ENCODE measurements at regions not wholly inside any gene's neighbourhood (a gene's known extent, or its start where the extent isn't known, plus 50 kb on each side); places are given as distances from the start of the nearest gene placed in this dataset.

- no peaks in the 10 kb centered on the region for H3K36me3 ChIP-seq (ENCODE audit: insufficient read depth)
- Mint-ChIP-seq H3K4me1 (peaks cover 18% of the 10 kb centered on the region), H3K27me3 (ENCODE audit: insufficient read depth, low read depth, poor library complexity) (peaks cover 1% of the 10 kb centered on the region), H3K36me3 (ENCODE audit: low read depth) (peaks cover 13% of the 10 kb centered on the region), H3K4me3 (no peak overlapping the region), H3K27ac (no peak overlapping the region), H3K9me3 (peaks cover 9% of the 10 kb centered on the region)
- H3K4me3 ChIP-seq = no peak overlapping the region
- H3K79me2 ChIP-seq (replicated peaks; ENCODE audit: insufficient read depth) = no peaks in the 10 kb centered on the region
- H3K4me1 ChIP-seq (ENCODE audit: insufficient read depth) = peaks cover 12% of the 10 kb centered on the region; the same call in 1 of the 2 replicates
- no peaks in the 10 kb centered on the region for H3F3A ChIP-seq (replicated peaks; ENCODE audit: low read depth)
- H3K27me3 ChIP-seq (ENCODE audit: insufficient read depth) = no peaks in the 10 kb centered on the region
- DNase-seq (ENCODE audit: low spot score) (no peak), ATAC-seq (no peak)
- no peak overlapping the region for H3K27ac ChIP-seq (ENCODE audit: low read depth)
- H4K20me1 ChIP-seq (replicated peaks; ENCODE audit: insufficient read depth) = no peaks in the 10 kb centered on the region
- no peak overlapping the region for H2AFZ ChIP-seq
- TF ChIP-seq EZH2 (IDR thresholded peaks at IDR 0.05; ENCODE audit: low read depth, unreplicated experiment) (no peak), ZNF331 (CRISPR knock-in tag; IDR thresholded peaks at IDR 0.05; ENCODE audit: low read depth) (no peak), JUNB (IDR thresholded peaks at IDR 0.05; ENCODE audit: unreplicated experiment) (no peak)
- TF ChIP-seq, protein P1, sequence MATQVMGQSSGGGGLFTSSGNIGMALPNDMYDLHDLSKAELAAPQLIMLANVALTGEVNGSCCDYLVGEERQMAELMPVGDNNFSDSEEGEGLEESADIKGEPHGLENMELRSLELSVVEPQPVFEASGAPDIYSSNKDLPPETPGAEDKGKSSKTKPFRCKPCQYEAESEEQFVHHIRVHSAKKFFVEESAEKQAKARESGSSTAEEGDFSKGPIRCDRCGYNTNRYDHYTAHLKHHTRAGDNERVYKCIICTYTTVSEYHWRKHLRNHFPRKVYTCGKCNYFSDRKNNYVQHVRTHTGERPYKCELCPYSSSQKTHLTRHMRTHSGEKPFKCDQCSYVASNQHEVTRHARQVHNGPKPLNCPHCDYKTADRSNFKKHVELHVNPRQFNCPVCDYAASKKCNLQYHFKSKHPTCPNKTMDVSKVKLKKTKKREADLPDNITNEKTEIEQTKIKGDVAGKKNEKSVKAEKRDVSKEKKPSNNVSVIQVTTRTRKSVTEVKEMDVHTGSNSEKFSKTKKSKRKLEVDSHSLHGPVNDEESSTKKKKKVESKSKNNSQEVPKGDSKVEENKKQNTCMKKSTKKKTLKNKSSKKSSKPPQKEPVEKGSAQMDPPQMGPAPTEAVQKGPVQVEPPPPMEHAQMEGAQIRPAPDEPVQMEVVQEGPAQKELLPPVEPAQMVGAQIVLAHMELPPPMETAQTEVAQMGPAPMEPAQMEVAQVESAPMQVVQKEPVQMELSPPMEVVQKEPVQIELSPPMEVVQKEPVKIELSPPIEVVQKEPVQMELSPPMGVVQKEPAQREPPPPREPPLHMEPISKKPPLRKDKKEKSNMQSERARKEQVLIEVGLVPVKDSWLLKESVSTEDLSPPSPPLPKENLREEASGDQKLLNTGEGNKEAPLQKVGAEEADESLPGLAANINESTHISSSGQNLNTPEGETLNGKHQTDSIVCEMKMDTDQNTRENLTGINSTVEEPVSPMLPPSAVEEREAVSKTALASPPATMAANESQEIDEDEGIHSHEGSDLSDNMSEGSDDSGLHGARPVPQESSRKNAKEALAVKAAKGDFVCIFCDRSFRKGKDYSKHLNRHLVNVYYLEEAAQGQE (IDR thresholded peaks at IDR 0.05; ENCODE audit: unreplicated experiment) = no peak
- TF ChIP-seq, protein P2, sequence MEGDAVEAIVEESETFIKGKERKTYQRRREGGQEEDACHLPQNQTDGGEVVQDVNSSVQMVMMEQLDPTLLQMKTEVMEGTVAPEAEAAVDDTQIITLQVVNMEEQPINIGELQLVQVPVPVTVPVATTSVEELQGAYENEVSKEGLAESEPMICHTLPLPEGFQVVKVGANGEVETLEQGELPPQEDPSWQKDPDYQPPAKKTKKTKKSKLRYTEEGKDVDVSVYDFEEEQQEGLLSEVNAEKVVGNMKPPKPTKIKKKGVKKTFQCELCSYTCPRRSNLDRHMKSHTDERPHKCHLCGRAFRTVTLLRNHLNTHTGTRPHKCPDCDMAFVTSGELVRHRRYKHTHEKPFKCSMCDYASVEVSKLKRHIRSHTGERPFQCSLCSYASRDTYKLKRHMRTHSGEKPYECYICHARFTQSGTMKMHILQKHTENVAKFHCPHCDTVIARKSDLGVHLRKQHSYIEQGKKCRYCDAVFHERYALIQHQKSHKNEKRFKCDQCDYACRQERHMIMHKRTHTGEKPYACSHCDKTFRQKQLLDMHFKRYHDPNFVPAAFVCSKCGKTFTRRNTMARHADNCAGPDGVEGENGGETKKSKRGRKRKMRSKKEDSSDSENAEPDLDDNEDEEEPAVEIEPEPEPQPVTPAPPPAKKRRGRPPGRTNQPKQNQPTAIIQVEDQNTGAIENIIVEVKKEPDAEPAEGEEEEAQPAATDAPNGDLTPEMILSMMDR (conservative IDR thresholded peaks at IDR 0.05; ENCODE audit: low read depth in 2 of 2) = no peak
- H3K4me2 ChIP-seq = no peak overlapping the region
- H3K9me2 ChIP-seq (ENCODE audit: insufficient read depth) = peaks cover 5% of the 10 kb centered on the region; the same call in 1 of the 2 replicates
These were observed 244.5 kb upstream of the EPHA4 start for GRCh38 chr2:221816566-221816965.

- H3K27ac ChIP-seq (ENCODE audit: low read depth) = no peak overlapping the region
- H3K79me2 ChIP-seq (replicated peaks; ENCODE audit: insufficient read depth) = no peaks in the 10 kb centered on the region
- H3K9me3 Mint-ChIP-seq = peaks cover 4% of the 10 kb centered on the region; the same call in 2 of the 3 replicates
- no peak for TF ChIP-seq CREB1 (CRISPR knock-in tag; IDR thresholded peaks at IDR 0.05; ENCODE audit: low read depth)
- no peak for TF ChIP-seq STAT1 (IDR thresholded peaks at IDR 0.05; ENCODE audit: unreplicated experiment)
- TF ChIP-seq ZNF462 (CRISPR knock-in tag; IDR thresholded peaks at IDR 0.05) = no peak
- TF ChIP-seq JUNB (IDR thresholded peaks at IDR 0.05; ENCODE audit: unreplicated experiment) = no peak
These were observed 238.5 kb upstream of the EPHA4 start for GRCh38 chr2:221810650-221811049.

More at GRCh38 chr2:221810650-221811049, 238.5 kb upstream of the EPHA4 start:
- Histone ChIP-seq H2AFZ (0 out of 2 replicates have a peak overlapping the region, but pooled peaks have one; percentile 32), H3K4me1 (ENCODE audit: insufficient read depth) (no peaks in the 10 kb centered on the region), H3K9me2 (ENCODE audit: insufficient read depth) (peaks cover 5% of the 10 kb centered on the region), H3K4me2 (no peak overlapping the region), H4K20me1 (replicated peaks; ENCODE audit: insufficient read depth) (no peaks in the 10 kb centered on the region), H3K4me3 (no peak overlapping the region), H3F3A (replicated peaks; ENCODE audit: low read depth) (no peaks in the 10 kb centered on the region), H3K27me3 (ENCODE audit: insufficient read depth) (no peaks in the 10 kb centered on the region), H3K36me3 (ENCODE audit: insufficient read depth) (no peaks in the 10 kb centered on the region)
- peaks cover 8% of the 10 kb centered on the region; the same call in 2 of the 3 replicates for H3K4me1 Mint-ChIP-seq
- no peaks in the 10 kb centered on the region for H3K27me3 Mint-ChIP-seq (ENCODE audit: insufficient read depth, low read depth, poor library complexity)
- ATAC-seq = no peak
- H3K27ac Mint-ChIP-seq = no peak overlapping the region
- DNase-seq (ENCODE audit: low spot score) = no peak
- H3K4me3 Mint-ChIP-seq = no peak overlapping the region
- peaks cover 10% of the 10 kb centered on the region for H3K36me3 Mint-ChIP-seq (ENCODE audit: low read depth)
